ENCODE measurements at regions not wholly inside any gene's neighbourhood (a gene's known extent, or its start where the extent isn't known, plus 50 kb on each side); places are given as distances from the start of the nearest gene placed in this dataset.

- Histone ChIP-seq H3K4me3 (no peak overlapping the region), H3K27ac (no peak overlapping the region), H3K36me3 (no peaks in the 10 kb centered on the region), H3K27me3 (no peaks in the 10 kb centered on the region), H3K9me3 (no peaks in the 10 kb centered on the region), H3K4me1 (no peaks in the 10 kb centered on the region)
- intact Hi-C loops (cut with DNase I; ENCODE audit: low total_unique reads): no loop called here
- DNase-seq (ENCODE audit: low spot score in 2 of 2): no peak
- TF ChIP-seq CTCF (IDR thresholded peaks at IDR 0.05): no peak
- TF ChIP-seq POLR2A (IDR thresholded peaks at IDR 0.05): no peak
- TF ChIP-seq POLR2AphosphoS5 (IDR thresholded peaks at IDR 0.05): no peak
These were observed 204.0 kb upstream of the PRDM9 start for GRCh38 chr5:23303435-23303834.

- Histone ChIP-seq H3K36me3 (no peaks in the 10 kb centered on the region), H3K4me1 (no peaks in the 10 kb centered on the region), H3K27me3 (no peaks in the 10 kb centered on the region), H3K9me3 (no peaks in the 10 kb centered on the region), H3K4me3 (no peak overlapping the region), H3K27ac (no peak overlapping the region)
- DNase-seq (ENCODE audit: low spot score in 2 of 2): no peak
- intact Hi-C loops (cut with DNase I; ENCODE audit: low total_unique reads): no loop called here
- TF ChIP-seq POLR2A (IDR thresholded peaks at IDR 0.05) (no peak), POLR2AphosphoS5 (IDR thresholded peaks at IDR 0.05) (no peak), CTCF (IDR thresholded peaks at IDR 0.05) (no peak)
These were observed 205.0 kb upstream of the PRDM9 start for GRCh38 chr5:23302438-23302837.

- H3K4me1 ChIP-seq: no peaks in the 10 kb centered on the region
- DNase-seq (ENCODE audit: low spot score in 2 of 2): no peak
These were observed 218.2 kb upstream of the PRDM9 start for GRCh38 chr5:23289162-23289561.

GRCh38 chr5:23284656-23285055 lies 222.8 kb upstream of the PRDM9 start:
- TF ChIP-seq POLR2AphosphoS5 (IDR thresholded peaks at IDR 0.05): no peak
- intact Hi-C loops (cut with DNase I; ENCODE audit: low total_unique reads): no loop called here
- DNase-seq (ENCODE audit: low spot score in 2 of 2): no peak
- H3K27me3 ChIP-seq: no peaks in the 10 kb centered on the region
- H3K4me1 ChIP-seq: no peaks in the 10 kb centered on the region
- H3K27ac ChIP-seq: no peak overlapping the region
- no peaks in the 10 kb centered on the region for H3K36me3 ChIP-seq
- H3K4me3 ChIP-seq: no peak overlapping the region
- no peaks in the 10 kb centered on the region for H3K9me3 ChIP-seq

More at GRCh38 chr5:23289162-23289561, 218.2 kb upstream of the PRDM9 start:
- no peaks in the 10 kb centered on the region for H3K9me3 ChIP-seq
- H3K4me3 ChIP-seq: no peak overlapping the region
- no peaks in the 10 kb centered on the region for H3K27me3 ChIP-seq
- H3K36me3 ChIP-seq: no peaks in the 10 kb centered on the region
- no peak overlapping the region for H3K27ac ChIP-seq
- intact Hi-C loops (cut with DNase I; ENCODE audit: low total_unique reads): no loop called here
- TF ChIP-seq POLR2A (IDR thresholded peaks at IDR 0.05) (no peak), CTCF (IDR thresholded peaks at IDR 0.05) (no peak), POLR2AphosphoS5 (IDR thresholded peaks at IDR 0.05) (no peak)

GRCh38 chr5:23274171-23274570 lies 233.2 kb upstream of the PRDM9 start:
- DNase-seq (ENCODE audit: low spot score in 2 of 2): no peak
- H3K36me3 ChIP-seq: no peaks in the 10 kb centered on the region

More at GRCh38 chr5:23274171-23274570, 233.2 kb upstream of the PRDM9 start:
- Histone ChIP-seq H3K9me3 (no peaks in the 10 kb centered on the region), H3K27ac (no peak overlapping the region), H3K4me1 (no peaks in the 10 kb centered on the region), H3K4me3 (no peak overlapping the region), H3K27me3 (no peaks in the 10 kb centered on the region)
- TF ChIP-seq CTCF (IDR thresholded peaks at IDR 0.05) (no peak), POLR2AphosphoS5 (IDR thresholded peaks at IDR 0.05) (no peak), POLR2A (IDR thresholded peaks at IDR 0.05) (no peak)
- intact Hi-C loops (cut with DNase I; ENCODE audit: low total_unique reads): no loop called here
